Choroid plexus epithelial cell (primary cell): ENCODE measurements at regions not wholly inside any gene's neighbourhood (a gene's known extent, or its start where the extent isn't known, plus 50 kb on each side); places are given as distances from the start of the nearest gene placed in this dataset.
"Not testable (repeated sequence)": the region's sequence is repeated elsewhere in the genome, so short reads cannot be mapped to it uniquely, and the experiment has no call there.

Experiments
- DNase-seq: peaks from one replicate; pipeline ENCODE4 v3.0.0-alpha.2; 2010; ENCODE audit warnings: low read depth
- H3K4me3 ChIP-seq: 2 replicates; pipeline ENCODE4 v1.5.1; 2011; ENCODE audit warnings: low read depth, mild to moderate bottlenecking, control low read depth, low read length, moderate library complexity
- TF ChIP-seq, protein P1 (sequence below): conservative IDR thresholded peaks from 2 replicates; pipeline ENCODE4 v1.5.1; 2011; ENCODE audit warnings: low read depth, mild to moderate bottlenecking, control low read depth, inconsistent platforms, low read length, moderate library complexity

DNA sequence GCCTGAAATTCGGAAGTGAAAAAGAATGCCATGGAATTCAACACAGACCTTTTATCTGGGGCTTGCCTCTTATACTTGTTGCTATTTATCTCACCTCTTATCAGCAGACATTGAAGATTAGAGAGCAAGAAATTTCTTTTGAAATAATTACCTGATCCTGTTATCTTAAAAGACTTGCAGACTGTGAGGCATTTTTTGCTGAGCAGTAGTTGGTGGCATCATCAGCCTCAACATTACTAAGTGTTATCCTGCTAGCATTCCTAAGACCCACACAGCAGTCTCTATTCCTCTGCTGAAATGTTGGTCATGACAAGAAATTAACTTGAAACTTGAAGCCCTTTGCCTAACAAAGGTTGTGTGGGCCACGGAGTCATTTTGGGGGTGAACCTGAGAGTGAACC, 186.5 kb downstream of the TRIB2 start:
- TF ChIP-seq, protein P1, sequence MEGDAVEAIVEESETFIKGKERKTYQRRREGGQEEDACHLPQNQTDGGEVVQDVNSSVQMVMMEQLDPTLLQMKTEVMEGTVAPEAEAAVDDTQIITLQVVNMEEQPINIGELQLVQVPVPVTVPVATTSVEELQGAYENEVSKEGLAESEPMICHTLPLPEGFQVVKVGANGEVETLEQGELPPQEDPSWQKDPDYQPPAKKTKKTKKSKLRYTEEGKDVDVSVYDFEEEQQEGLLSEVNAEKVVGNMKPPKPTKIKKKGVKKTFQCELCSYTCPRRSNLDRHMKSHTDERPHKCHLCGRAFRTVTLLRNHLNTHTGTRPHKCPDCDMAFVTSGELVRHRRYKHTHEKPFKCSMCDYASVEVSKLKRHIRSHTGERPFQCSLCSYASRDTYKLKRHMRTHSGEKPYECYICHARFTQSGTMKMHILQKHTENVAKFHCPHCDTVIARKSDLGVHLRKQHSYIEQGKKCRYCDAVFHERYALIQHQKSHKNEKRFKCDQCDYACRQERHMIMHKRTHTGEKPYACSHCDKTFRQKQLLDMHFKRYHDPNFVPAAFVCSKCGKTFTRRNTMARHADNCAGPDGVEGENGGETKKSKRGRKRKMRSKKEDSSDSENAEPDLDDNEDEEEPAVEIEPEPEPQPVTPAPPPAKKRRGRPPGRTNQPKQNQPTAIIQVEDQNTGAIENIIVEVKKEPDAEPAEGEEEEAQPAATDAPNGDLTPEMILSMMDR = no peak
- no peak overlapping the region for H3K4me3 ChIP-seq
- peak; percentile 20 for DNase-seq

DNA sequence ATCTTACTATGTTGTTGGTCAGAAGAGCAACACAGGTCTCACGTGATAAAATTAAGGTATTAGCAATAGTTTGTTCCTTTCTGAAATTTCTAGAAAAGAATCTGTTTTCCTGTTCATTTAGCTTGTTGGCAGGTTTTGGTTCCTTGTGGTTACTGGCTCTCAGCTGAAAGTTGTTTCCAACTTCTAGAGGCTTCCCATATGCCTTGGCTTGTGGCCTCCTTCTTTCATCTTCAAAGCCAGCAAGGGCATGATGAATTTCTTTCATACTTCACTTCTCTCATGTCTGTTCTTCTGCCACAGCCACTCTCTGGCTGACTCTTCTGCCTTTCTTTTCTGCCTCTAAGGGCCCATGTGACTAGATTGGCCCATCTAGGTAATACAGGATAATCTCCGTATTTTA, 193.7 kb downstream of the TRIB2 start:
- no peak for DNase-seq
- H3K4me3 ChIP-seq = no peak overlapping the region
- TF ChIP-seq, protein P1 = no peak

DNA sequence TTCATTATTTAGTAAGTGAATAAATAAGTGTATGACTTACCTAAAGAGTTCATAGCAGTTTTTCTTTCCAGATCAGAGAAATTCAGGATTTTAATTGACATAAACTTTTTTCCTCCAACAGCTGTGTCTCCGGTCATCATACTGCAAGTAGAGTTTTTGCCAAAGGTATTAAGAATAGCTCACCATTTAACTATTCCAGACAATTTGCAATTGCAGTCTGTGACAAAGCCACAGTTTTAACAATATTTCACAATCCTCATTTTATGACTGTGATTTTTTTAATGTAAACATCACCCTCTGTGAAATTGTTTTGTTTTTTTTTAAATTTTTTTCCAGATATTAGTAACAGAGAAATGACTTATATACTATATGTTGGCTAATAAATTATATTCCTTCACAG, 199.1 kb downstream of the TRIB2 start:
- DNase-seq = peak; percentile 17
- H3K4me3 ChIP-seq = no peak overlapping the region
- TF ChIP-seq, protein P1 = no peak

- no peak for DNase-seq
- TF ChIP-seq, protein P1 = no peak
Observed at GRCh38 chr2:12918138-12918834, 201.6 kb downstream of the TRIB2 start.

GRCh38 chr2:12918835-12919445, 202.2 kb downstream of the TRIB2 start:
- DNase-seq = peak; percentile 78
- H3K4me3 ChIP-seq = no peak overlapping the region
- TF ChIP-seq, protein P1 = no peak

More at GRCh38 chr2:12918138-12918834, 201.6 kb downstream of the TRIB2 start:
- no peak overlapping the region for H3K4me3 ChIP-seq

DNA sequence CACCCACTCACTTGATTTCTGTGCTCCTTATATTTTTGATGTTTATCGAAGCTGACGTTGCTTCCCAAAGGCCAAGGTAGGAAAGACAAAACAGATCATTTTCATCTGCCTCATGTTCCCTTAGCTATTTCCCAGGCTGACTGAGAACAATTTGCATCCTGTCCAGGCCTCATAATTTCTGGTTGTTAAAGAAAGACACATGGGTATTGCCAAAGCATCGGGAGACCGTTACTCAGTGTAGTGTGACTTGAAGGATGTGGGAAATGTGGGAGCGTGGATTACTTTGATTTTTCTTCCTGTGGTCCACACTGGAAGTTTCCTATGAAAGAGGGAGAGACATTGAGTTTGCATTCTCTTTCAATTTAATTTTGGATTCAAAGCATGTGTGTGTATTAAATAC, 204.6 kb downstream of the TRIB2 start:
- H3K4me3 ChIP-seq = no peak overlapping the region
- TF ChIP-seq, protein P1 = no peak
- no peak for DNase-seq

DNA sequence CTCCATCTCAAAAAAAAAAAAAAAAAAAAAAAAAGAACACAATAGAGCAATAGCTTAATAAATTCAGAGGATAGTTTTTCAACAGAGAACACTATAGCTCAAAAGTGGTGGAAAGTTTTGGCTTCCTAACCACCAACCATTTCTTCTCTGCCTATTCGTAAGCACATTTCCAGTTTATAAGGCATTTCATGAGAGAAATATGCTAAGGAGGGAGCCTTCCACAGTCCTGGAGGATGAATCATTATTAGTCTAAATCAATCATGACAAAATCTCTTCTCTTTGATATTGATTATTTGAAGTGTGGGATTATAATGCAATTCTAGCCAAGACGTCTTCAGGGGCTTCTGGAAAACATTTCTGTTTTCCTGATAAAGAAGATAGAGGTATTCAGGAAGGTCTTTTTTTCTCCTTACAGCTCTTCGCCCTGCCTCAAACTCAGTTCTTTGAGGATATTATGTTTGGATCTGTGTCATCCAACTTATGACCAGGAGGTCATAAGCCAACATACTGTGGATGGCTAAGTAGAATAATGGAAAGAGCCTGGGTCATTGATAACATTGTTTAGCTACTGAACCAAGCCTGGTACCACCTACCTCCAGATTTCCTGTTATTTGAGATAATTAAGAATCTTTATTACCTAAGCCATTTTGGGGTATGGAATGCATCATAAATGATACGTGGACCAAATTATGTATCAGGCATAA, 207.3 kb downstream of the TRIB2 start:
- TF ChIP-seq, protein P1 = no peak
- DNase-seq = peak; percentile 47
- no peak overlapping the region for H3K4me3 ChIP-seq

DNA sequence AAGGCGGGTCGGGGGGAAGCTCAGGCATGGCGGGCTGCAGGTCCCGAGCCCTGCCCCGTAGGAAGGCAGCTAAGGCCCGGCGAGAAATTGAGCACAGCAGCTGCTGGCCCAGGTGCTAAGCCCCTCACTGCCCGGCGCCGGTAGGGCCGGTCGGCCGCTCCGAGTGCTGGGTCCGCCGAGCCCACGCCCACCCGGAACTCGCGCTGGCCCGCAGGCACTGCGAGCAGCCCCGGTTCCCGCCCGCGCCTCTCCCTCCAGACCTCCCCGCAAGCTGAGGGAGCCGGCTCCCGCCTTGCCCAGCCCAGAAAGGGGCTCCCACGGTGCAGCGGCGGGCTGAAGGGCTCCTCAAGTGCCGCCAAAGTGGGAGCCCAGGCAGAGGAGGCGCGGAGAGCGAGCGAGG, 209.9 kb downstream of the TRIB2 start:
- not testable (repeated sequence) for DNase-seq, H3K4me3 ChIP-seq
